ENCODE measurements at regions not wholly inside any gene's neighbourhood (a gene's known extent, or its start where the extent isn't known, plus 50 kb on each side); places are given as distances from the start of the nearest gene placed in this dataset.

DNA sequence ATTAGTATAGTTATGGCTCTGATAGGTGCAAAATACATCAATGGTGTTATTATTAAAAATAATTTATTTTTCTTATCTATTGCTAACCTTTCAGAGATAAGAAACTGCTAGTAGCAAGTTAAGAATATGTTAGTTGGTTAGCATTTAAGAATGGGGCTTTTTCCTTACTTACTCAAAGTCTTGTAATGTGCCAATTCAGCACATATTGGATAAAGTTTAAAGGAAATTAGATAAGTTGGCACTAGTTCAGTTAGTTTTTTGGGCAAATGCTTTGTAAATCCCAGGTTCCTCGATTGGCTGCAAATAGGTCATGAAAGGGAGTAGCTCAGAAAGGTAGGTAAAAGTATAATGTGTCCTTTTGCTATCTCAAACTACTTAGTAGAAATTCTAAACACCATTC is 2806.7 kb downstream of the PCDH9 start:
- no peak overlapping the region for H3K27ac ChIP-seq
- 49% methylated on average over 1 of the region's 1 CpG for WGBS
- TF ChIP-seq POLR2AphosphoS5 (IDR thresholded peaks at IDR 0.05) (no peak), POLR2A (IDR thresholded peaks at IDR 0.05) (no peak)
- TF ChIP-seq, protein P1, sequence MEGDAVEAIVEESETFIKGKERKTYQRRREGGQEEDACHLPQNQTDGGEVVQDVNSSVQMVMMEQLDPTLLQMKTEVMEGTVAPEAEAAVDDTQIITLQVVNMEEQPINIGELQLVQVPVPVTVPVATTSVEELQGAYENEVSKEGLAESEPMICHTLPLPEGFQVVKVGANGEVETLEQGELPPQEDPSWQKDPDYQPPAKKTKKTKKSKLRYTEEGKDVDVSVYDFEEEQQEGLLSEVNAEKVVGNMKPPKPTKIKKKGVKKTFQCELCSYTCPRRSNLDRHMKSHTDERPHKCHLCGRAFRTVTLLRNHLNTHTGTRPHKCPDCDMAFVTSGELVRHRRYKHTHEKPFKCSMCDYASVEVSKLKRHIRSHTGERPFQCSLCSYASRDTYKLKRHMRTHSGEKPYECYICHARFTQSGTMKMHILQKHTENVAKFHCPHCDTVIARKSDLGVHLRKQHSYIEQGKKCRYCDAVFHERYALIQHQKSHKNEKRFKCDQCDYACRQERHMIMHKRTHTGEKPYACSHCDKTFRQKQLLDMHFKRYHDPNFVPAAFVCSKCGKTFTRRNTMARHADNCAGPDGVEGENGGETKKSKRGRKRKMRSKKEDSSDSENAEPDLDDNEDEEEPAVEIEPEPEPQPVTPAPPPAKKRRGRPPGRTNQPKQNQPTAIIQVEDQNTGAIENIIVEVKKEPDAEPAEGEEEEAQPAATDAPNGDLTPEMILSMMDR (IDR thresholded peaks at IDR 0.05) = no peak
- no peaks in the 10 kb centered on the region for H3K4me1 ChIP-seq (replicated peaks)
- intact Hi-C loops (cut with DNase I) = no loop called here
- no peak for DNase-seq (ENCODE audit: low spot score)
- no peaks in the 10 kb centered on the region for H3K27me3 ChIP-seq (replicated peaks; ENCODE audit: insufficient read depth)
- no peaks in the 10 kb centered on the region for H3K9me3 ChIP-seq
- no peak overlapping the region for H3K4me3 ChIP-seq
- H3K36me3 ChIP-seq = no peaks in the 10 kb centered on the region

DNA sequence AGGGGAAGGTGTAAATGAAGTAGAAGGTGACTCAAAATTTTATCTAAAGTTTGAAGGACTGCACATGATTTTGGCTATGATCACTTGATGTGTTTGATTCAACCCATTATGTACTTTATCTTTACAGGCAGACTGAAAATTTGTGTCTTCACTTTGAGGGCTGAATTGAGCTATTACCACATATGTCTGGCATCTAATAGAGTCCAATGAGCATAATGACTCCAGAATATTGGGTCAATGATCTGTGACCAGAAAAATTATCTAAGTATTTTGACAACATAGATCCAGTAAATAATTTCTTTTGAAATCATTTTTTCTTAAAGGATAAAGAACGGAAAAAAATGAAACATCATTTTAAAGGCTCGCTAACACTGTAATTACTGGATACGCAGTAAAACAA is 2810.0 kb downstream of the PCDH9 start:
- intact Hi-C loops (cut with DNase I) = no loop called here
- 57% methylated on average over 3 of the region's 3 CpGs for WGBS

DNA sequence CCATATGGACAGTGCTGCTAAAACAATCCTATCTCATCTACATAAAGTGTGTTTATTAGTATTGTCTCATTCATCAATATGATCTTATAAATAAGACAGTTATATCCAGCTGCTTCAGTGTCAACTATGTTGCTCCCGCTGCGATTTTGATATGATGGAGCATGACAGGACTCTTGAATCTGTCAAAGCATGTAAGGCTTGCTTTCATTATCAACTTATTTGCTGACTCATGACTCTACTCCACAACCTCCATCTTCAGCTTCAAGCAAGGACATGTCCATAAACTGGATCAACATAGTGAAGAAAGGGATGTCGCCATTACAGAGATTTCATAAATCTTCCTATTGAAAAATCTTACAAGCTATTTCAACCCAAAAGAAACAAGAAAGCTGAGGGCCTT is 2812.6 kb downstream of the PCDH9 start:
- DNase-seq (ENCODE audit: low spot score) = no peak
- intact Hi-C loops (cut with DNase I) = no loop called here
- Histone ChIP-seq H3K4me3 (no peak overlapping the region), H3K4me1 (replicated peaks) (no peaks in the 10 kb centered on the region), H3K27me3 (replicated peaks; ENCODE audit: insufficient read depth) (no peaks in the 10 kb centered on the region), H3K9me3 (no peaks in the 10 kb centered on the region), H3K36me3 (no peaks in the 10 kb centered on the region), H3K27ac (no peak overlapping the region)
- WGBS = 66% methylated on average over 3 of the region's 3 CpGs
- TF ChIP-seq POLR2AphosphoS5 (IDR thresholded peaks at IDR 0.05) = no peak
- TF ChIP-seq, protein P1 (IDR thresholded peaks at IDR 0.05) = no peak
- no peak for TF ChIP-seq POLR2A (IDR thresholded peaks at IDR 0.05)

More for the DNA sequence above, 2810.0 kb downstream of the PCDH9 start:
- H3K4me3 ChIP-seq = no peak overlapping the region
- no peak for DNase-seq (ENCODE audit: low spot score)
- H3K9me3 ChIP-seq = no peaks in the 10 kb centered on the region
- no peaks in the 10 kb centered on the region for H3K4me1 ChIP-seq (replicated peaks)
- H3K27me3 ChIP-seq (replicated peaks; ENCODE audit: insufficient read depth) = no peaks in the 10 kb centered on the region
- H3K27ac ChIP-seq = no peak overlapping the region
- TF ChIP-seq, protein P1 (IDR thresholded peaks at IDR 0.05) = no peak
- TF ChIP-seq POLR2AphosphoS5 (IDR thresholded peaks at IDR 0.05) = no peak
- no peak for TF ChIP-seq POLR2A (IDR thresholded peaks at IDR 0.05)
- H3K36me3 ChIP-seq = no peaks in the 10 kb centered on the region

DNA sequence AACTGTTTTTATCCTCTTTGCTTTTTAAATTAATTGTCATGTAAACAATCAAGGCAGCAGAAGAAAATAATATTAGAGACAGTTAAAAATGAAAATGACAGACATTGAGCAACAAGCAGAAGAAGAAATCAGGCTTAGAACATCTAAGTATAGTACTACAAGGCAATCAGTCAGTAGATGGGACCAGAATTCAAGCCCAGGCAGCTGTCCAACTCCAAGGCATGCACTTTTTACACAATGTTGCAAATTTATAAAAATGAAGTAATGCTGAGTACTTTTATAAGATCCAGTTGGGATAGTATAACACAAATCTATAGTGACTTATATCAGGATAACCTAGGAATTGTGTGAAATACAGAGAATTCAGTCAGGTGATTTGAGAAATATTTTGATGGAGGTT is 2815.8 kb downstream of the PCDH9 start:
- H3K4me1 ChIP-seq (replicated peaks) = no peaks in the 10 kb centered on the region
- H3K36me3 ChIP-seq = no peaks in the 10 kb centered on the region
- no peak overlapping the region for H3K27ac ChIP-seq
- intact Hi-C loops (cut with DNase I) = no loop called here
- no peaks in the 10 kb centered on the region for H3K27me3 ChIP-seq (replicated peaks; ENCODE audit: insufficient read depth)
- no peaks in the 10 kb centered on the region for H3K9me3 ChIP-seq
- TF ChIP-seq POLR2AphosphoS5 (IDR thresholded peaks at IDR 0.05) (no peak), POLR2A (IDR thresholded peaks at IDR 0.05) (no peak)
- no peak overlapping the region for H3K4me3 ChIP-seq
- no peak for DNase-seq (ENCODE audit: low spot score)

DNA sequence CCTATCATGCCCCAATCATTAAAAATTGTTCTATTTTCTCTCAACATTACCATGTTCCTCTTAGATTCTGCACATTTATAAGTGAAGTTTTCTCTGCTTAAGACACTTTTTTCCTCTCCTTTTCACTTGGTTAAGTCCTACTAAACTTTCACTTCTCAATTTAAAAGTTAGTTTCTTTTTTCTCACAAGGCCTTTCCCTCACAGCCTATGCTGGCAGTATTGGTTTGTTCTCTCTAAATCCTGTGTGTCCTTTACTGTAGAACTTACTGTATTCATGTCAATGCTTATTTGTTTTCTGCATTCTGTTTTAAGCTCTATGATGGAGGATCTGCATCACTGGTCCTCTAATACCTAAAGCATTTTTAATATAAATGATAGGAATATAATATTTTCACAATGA is 2816.6 kb downstream of the PCDH9 start:
- no peak for DNase-seq (ENCODE audit: low spot score)
- H3K4me3 ChIP-seq = no peak overlapping the region
- no peaks in the 10 kb centered on the region for H3K27me3 ChIP-seq (replicated peaks; ENCODE audit: insufficient read depth)
- no peak for TF ChIP-seq POLR2AphosphoS5 (IDR thresholded peaks at IDR 0.05)
- TF ChIP-seq, protein P1 (IDR thresholded peaks at IDR 0.05) = no peak
- no peak for TF ChIP-seq POLR2A (IDR thresholded peaks at IDR 0.05)
- H3K9me3 ChIP-seq = no peaks in the 10 kb centered on the region
- intact Hi-C loops (cut with DNase I) = no loop called here
- H3K4me1 ChIP-seq (replicated peaks) = no peaks in the 10 kb centered on the region
- no peak overlapping the region for H3K27ac ChIP-seq
- no peaks in the 10 kb centered on the region for H3K36me3 ChIP-seq

All from prostate gland (tissue), 2 donors.